NCI-H748 treated with DMSO at 0.1 percent for 48 hours (cell line): ENCODE measurements at regions not wholly inside any gene's neighbourhood (a gene's known extent, or its start where the extent isn't known, plus 50 kb on each side); places are given as distances from the start of the nearest gene placed in this dataset.

Source experiments
- DNase-seq: peaks from one replicate; lab custom pipeline; 2025; lab: John Stamatoyannopoulos, UW

- no peak for DNase-seq
Measured at GRCh38 chr6:2502998-2503674, 247.6 kb downstream of the MYLK4 start.

GRCh38 chr6:2502096-2502997 lies 248.4 kb downstream of the MYLK4 start:
- DNase-seq, result no peak

- DNase-seq, result peak; percentile 39
Measured at GRCh38 chr6:2497922-2498623, 252.6 kb downstream of the MYLK4 start.

- DNase-seq, result no peak
Measured at GRCh38 chr6:2496291-2496690, 250.9 kb upstream of the GMDS start.

GRCh38 chr6:2492686-2493523 lies 247.5 kb upstream of the GMDS start:
- DNase-seq, result no peak

GRCh38 chr6:2491137-2491536 lies 245.7 kb upstream of the GMDS start:
- no peak for DNase-seq

- DNase-seq, result no peak
Measured at GRCh38 chr6:2488578-2488977, 243.2 kb upstream of the GMDS start.

- no peak for DNase-seq
Measured at GRCh38 chr6:2485116-2485515, 239.7 kb upstream of the GMDS start.

- DNase-seq, result no peak
Measured at GRCh38 chr6:2482773-2483172, 237.4 kb upstream of the GMDS start.

GRCh38 chr6:2481307-2481706 lies 235.9 kb upstream of the GMDS start:
- DNase-seq, result no peak

- no peak for DNase-seq
Measured at GRCh38 chr6:2480267-2480966, 235.0 kb upstream of the GMDS start.

- DNase-seq, result no peak
Measured at GRCh38 chr6:2478200-2478599, 232.8 kb upstream of the GMDS start.

- no peak for DNase-seq
Measured at GRCh38 chr6:2477666-2478065, 232.3 kb upstream of the GMDS start.

- no peak for DNase-seq
Measured at GRCh38 chr6:2477250-2477649, 231.8 kb upstream of the GMDS start.

GRCh38 chr6:2476376-2476775 lies 231.0 kb upstream of the GMDS start:
- DNase-seq, result no peak

- DNase-seq, result peak; percentile 74
Measured at GRCh38 chr6:2471472-2471871, 226.1 kb upstream of the GMDS start.

GRCh38 chr6:2469428-2469827 lies 224.0 kb upstream of the GMDS start:
- DNase-seq, result no peak

GRCh38 chr6:2468601-2468955 lies 223.2 kb upstream of the GMDS start:
- no peak for DNase-seq

- no peak for DNase-seq
Measured at GRCh38 chr6:2467929-2468600, 222.7 kb upstream of the GMDS start.

- DNase-seq, result no peak
Measured at GRCh38 chr6:2465336-2465735, 219.9 kb upstream of the GMDS start.

GRCh38 chr6:2464641-2465040 lies 219.2 kb upstream of the GMDS start:
- DNase-seq, result no peak
